SU-DHL-6 (cell line): ENCODE measurements at regions not wholly inside any gene's neighbourhood (a gene's known extent, or its start where the extent isn't known, plus 50 kb on each side); places are given as distances from the start of the nearest gene placed in this dataset.

Source experiments
- H2AFZ ChIP-seq: fragments of 200-600 bp; sonication (generic); 2 replicates; pipeline ENCODE4 v1.6.1; 2014; ENCODE audit warnings: low read depth, mild to moderate bottlenecking, moderate library complexity, mixed read lengths, antibody characterized with exemption, low read length; ENCODE audit not compliant: severe bottlenecking
- H3F3A ChIP-seq: fragments of 200-600 bp; shearing (Covaris generic); 2 replicates; pipeline ENCODE4 v1.6.0; 2016; ENCODE audit warnings: antibody characterized with exemption, mild to moderate bottlenecking; ENCODE audit not compliant: insufficient read depth
- H3K27ac ChIP-seq: fragments of 200-600 bp; sonication (generic); 2 replicates; pipeline ENCODE4 v1.5.1; 2016; ENCODE audit warnings: low read depth, mild to moderate bottlenecking, low read length, moderate library complexity, mixed read lengths
- H3K27me3 ChIP-seq: fragments of 200-600 bp; sonication (generic), shearing (Covaris generic); 2 replicates; pipeline ENCODE4 v1.6.0; 2014; ENCODE audit warnings: mild to moderate bottlenecking, low read length
- H3K36me3 ChIP-seq: fragments of 200-600 bp; sonication (generic); 2 replicates; pipeline ENCODE4 v1.6.1; 2014; ENCODE audit warnings: mild to moderate bottlenecking, low read length, mixed read lengths
- H3K4me2 ChIP-seq: fragments of 300-600, 200-600 bp; shearing (Covaris generic), sonication (generic); 2 replicates; pipeline ENCODE4 v1.6.0; 2014; ENCODE audit warnings: low read length, low read depth, mild to moderate bottlenecking; ENCODE audit not compliant: poor library complexity, severe bottlenecking
- H3K4me3 ChIP-seq: fragments of 200-600 bp; sonication (generic); 2 replicates; pipeline ENCODE4 v1.5.1; 2014; ENCODE audit warnings: antibody characterized with exemption, low read length, mild to moderate bottlenecking, mixed read lengths; ENCODE audit not compliant: insufficient read depth, poor library complexity, severe bottlenecking
- H3K79me2 ChIP-seq: fragments of 200-600 bp; sonication (generic); 2 replicates; pipeline ENCODE4 v1.6.1; 2014; ENCODE audit warnings: mild to moderate bottlenecking, low read length, moderate library complexity; ENCODE audit not compliant: insufficient read depth
- H3K9ac ChIP-seq: fragments of 200-600 bp; sonication (generic); 2 replicates; pipeline ENCODE4 v1.7.0; 2014; ENCODE audit warnings: mild to moderate bottlenecking, low read length
- H3K9me2 ChIP-seq: fragments of 200-600 bp; sonication (generic); replicated peaks from 2 replicates; pipeline ENCODE4 v1.6.1; 2014; ENCODE audit warnings: low read length; ENCODE audit not compliant: insufficient read depth
- H3K9me3 ChIP-seq: fragments of 200-600 bp; sonication (generic); 2 replicates; pipeline ENCODE4 v1.6.1; 2014; ENCODE audit warnings: low read length, mixed read lengths; ENCODE audit not compliant: insufficient read depth
- H4K20me1 ChIP-seq: fragments of 200-600 bp; sonication (generic); 2 replicates; pipeline ENCODE4 v1.6.1; 2014; ENCODE audit warnings: low read depth, mild to moderate bottlenecking, antibody characterized with exemption, low read length, moderate library complexity, mixed read lengths
- EZH2phosphoT487 ChIP-seq: fragments of 200-600 bp; sonication (generic), shearing (Covaris generic); conservative IDR thresholded peaks from 2 replicates; pipeline ENCODE4 v1.6.1; 2018; ENCODE audit warnings: mild to moderate bottlenecking, antibody characterized with exemption, low read length, moderate library complexity, mixed read lengths
- TF ChIP-seq, protein P1 (sequence below): fragments of 200-600 bp; sonication (generic); IDR thresholded peaks from one replicate; pipeline ENCODE4 v1.5.1; 2017; ENCODE audit warnings: antibody characterized with exemption, mild to moderate bottlenecking, low read length, moderate library complexity; ENCODE audit not compliant: insufficient read depth, poor library complexity, severe bottlenecking

DNA sequence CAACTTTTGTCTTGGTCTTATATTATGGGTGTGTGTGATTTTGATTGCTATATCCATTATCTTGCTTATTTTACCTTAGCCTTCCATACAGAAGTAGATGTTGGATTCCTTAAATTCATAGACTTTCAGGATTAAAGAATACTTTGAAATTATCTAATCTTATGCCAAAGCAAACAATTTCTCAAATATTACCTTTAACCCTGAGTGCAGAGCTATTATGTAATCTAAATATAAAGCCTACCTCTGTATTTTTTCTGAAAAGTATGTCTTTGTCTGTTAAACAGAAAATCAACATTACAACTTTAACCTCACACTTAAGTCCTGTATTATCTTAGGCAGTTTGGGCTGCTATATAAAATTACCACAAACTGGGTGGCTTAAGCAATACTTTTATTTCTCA, 782.5 kb downstream of the STIM2 start:
- TF ChIP-seq, protein P1, sequence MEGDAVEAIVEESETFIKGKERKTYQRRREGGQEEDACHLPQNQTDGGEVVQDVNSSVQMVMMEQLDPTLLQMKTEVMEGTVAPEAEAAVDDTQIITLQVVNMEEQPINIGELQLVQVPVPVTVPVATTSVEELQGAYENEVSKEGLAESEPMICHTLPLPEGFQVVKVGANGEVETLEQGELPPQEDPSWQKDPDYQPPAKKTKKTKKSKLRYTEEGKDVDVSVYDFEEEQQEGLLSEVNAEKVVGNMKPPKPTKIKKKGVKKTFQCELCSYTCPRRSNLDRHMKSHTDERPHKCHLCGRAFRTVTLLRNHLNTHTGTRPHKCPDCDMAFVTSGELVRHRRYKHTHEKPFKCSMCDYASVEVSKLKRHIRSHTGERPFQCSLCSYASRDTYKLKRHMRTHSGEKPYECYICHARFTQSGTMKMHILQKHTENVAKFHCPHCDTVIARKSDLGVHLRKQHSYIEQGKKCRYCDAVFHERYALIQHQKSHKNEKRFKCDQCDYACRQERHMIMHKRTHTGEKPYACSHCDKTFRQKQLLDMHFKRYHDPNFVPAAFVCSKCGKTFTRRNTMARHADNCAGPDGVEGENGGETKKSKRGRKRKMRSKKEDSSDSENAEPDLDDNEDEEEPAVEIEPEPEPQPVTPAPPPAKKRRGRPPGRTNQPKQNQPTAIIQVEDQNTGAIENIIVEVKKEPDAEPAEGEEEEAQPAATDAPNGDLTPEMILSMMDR = no peak
- no peak for TF ChIP-seq EZH2phosphoT487
- H3K36me3 ChIP-seq = no peaks in the 10 kb centered on the region

DNA sequence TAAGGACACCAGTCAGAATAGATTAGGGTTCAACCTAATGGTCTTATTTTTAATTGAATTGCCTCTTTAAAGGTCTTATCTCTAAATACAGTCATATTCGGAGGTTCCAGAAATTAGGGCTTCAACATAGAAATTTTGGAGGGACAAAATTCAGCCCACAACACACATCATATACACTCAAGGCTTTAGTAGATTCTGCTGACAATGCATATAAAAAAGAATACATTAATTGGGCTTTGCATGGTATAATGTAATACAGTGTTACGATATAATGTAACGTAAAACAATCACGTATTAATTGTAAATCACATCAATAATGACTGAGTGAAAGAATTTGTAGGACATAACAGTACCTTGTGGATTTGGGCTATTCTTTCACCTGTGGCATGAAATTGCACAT, 787.8 kb downstream of the STIM2 start:
- H3K36me3 ChIP-seq = no peaks in the 10 kb centered on the region
- H3K9ac ChIP-seq = no peak overlapping the region
- H3K9me3 ChIP-seq = no peaks in the 10 kb centered on the region
- H4K20me1 ChIP-seq = no peaks in the 10 kb centered on the region
- H3K9me2 ChIP-seq = no peaks in the 10 kb centered on the region
- no peak overlapping the region for H3K27ac ChIP-seq
- no peak overlapping the region for H3K4me3 ChIP-seq
- TF ChIP-seq, protein P1 = no peak
- TF ChIP-seq EZH2phosphoT487 = no peak
- no peaks in the 10 kb centered on the region for H3K79me2 ChIP-seq
- no peak overlapping the region for H2AFZ ChIP-seq
- H3K4me2 ChIP-seq = no peak overlapping the region
- H3K27me3 ChIP-seq = no peaks in the 10 kb centered on the region
- H3F3A ChIP-seq = no peaks in the 10 kb centered on the region

More for the DNA sequence above, 782.5 kb downstream of the STIM2 start:
- no peak overlapping the region for H3K9ac ChIP-seq
- H3K9me2 ChIP-seq = no peaks in the 10 kb centered on the region
- H3K79me2 ChIP-seq = no peaks in the 10 kb centered on the region
- no peaks in the 10 kb centered on the region for H3F3A ChIP-seq
- H3K4me3 ChIP-seq = no peak overlapping the region
- H4K20me1 ChIP-seq = no peaks in the 10 kb centered on the region
- no peak overlapping the region for H3K4me2 ChIP-seq
- no peaks in the 10 kb centered on the region for H3K27me3 ChIP-seq
- no peak overlapping the region for H2AFZ ChIP-seq
- no peaks in the 10 kb centered on the region for H3K9me3 ChIP-seq
- no peak overlapping the region for H3K27ac ChIP-seq

DNA sequence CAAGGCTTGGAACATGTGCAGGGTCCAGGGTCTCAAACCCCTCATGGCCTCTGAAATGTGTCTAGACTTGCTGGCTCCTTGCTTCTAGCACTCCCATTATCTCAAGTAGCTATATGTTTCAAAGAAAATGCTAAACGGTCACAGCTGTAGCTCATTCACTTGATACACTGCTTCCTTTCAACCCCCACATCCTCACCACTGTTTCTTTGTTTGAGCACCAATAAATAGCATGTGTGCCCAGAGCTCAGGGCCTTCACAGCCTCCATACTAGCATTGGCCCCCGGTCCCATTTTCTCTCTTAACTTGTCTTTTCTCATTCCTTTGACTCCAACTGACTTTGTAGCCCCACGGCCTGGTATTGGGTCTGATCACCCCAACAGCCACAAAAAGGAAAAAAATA, 801.8 kb downstream of the STIM2 start:
- Histone ChIP-seq H3K9ac (no peak overlapping the region), H3K4me2 (no peak overlapping the region), H3K27ac (no peak overlapping the region), H3F3A (no peaks in the 10 kb centered on the region), H3K9me2 (no peaks in the 10 kb centered on the region), H3K27me3 (no peaks in the 10 kb centered on the region), H4K20me1 (no peaks in the 10 kb centered on the region), H3K36me3 (no peaks in the 10 kb centered on the region), H3K9me3 (no peaks in the 10 kb centered on the region), H3K4me3 (no peak overlapping the region), H2AFZ (no peak overlapping the region), H3K79me2 (no peaks in the 10 kb centered on the region)
- no peak for TF ChIP-seq EZH2phosphoT487
- TF ChIP-seq, protein P1 = no peak

DNA sequence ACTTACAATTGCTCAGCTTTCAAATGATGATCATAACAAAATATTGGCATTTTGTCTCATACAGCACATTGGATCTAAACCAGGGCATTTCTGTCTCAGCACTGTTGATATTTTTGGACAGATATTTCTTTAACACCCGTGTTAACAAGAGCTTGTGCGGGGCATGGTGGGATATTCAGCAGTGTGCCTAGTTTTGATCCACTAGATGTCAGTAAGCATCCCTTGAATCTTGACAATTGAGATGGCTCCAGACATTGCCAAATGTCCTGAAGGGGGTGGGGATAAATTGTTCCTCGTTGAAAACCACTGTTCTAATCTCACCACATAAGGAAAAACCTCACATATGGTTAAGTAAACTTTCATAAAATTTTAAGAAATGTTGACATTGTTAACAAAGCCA, 806.3 kb downstream of the STIM2 start:
- Histone ChIP-seq H2AFZ (no peak overlapping the region), H3K27ac (no peak overlapping the region), H3K27me3 (no peaks in the 10 kb centered on the region), H3K9me3 (no peaks in the 10 kb centered on the region), H3K4me3 (no peak overlapping the region), H4K20me1 (no peaks in the 10 kb centered on the region), H3K79me2 (no peaks in the 10 kb centered on the region), H3K4me2 (no peak overlapping the region), H3K36me3 (no peaks in the 10 kb centered on the region), H3K9me2 (no peaks in the 10 kb centered on the region), H3K9ac (no peak overlapping the region), H3F3A (no peaks in the 10 kb centered on the region)
- TF ChIP-seq, protein P1 = no peak
- no peak for TF ChIP-seq EZH2phosphoT487
